SK-N-SH treated with all-trans-retinoic acid at 6 μM for 48 hours (cell line): ENCODE measurements at regions not wholly inside any gene's neighbourhood (a gene's known extent, or its start where the extent isn't known, plus 50 kb on each side); places are given as distances from the start of the nearest gene placed in this dataset.

Source experiments
- ATAC-seq: fragments of 200-7000 bp; cut with Tn5 transposase; 3 replicates; pipeline ENCODE4 v1.9.1; 2020; ENCODE audit warnings: mild to moderate bottlenecking, moderate library complexity
- ARNTL ChIP-seq: fragments of 450-650 bp; formaldehyde crosslinking; IDR thresholded peaks from 2 replicates; pipeline ENCODE4 v1.5.0; 2020; ENCODE audit warnings: low read depth, mild to moderate bottlenecking, moderate library complexity, borderline replicate concordance
- BACH2 ChIP-seq: fragments of 250-450 bp; sonication (Bioruptor Pico); IDR thresholded peaks from 2 replicates; pipeline ENCODE4 v1.9.0; 2021; ENCODE audit warnings: mild to moderate bottlenecking, borderline replicate concordance
- CSDC2 ChIP-seq: fragments of 250-450 bp; sonication (Bioruptor Pico); IDR thresholded peaks from 2 replicates; pipeline ENCODE4 v1.5.0; 2020; ENCODE audit warnings: mild to moderate bottlenecking, moderate library complexity
- ESRRG ChIP-seq: fragments of 250-450 bp; sonication (Bioruptor Pico); IDR thresholded peaks from 2 replicates; pipeline ENCODE4 v1.6.1; 2021; ENCODE audit warnings: mild to moderate bottlenecking
- OSR1 ChIP-seq: fragments of 250-450 bp; sonication (Bioruptor Pico); IDR thresholded peaks from 2 replicates; pipeline ENCODE4 v1.8.0; 2022; ENCODE audit warnings: moderate library complexity, mild to moderate bottlenecking, inconsistent platforms
- PPARA ChIP-seq: fragments of 250-450 bp; sonication (Bioruptor Pico); IDR thresholded peaks from 2 replicates; pipeline ENCODE4 v1.5.0; 2020; ENCODE audit warnings: mild to moderate bottlenecking, borderline replicate concordance
- RARB ChIP-seq: fragments of 250-450 bp; sonication (Bioruptor Pico); IDR thresholded peaks from 2 replicates; pipeline ENCODE4 v1.8.0; 2021; ENCODE audit warnings: mild to moderate bottlenecking, moderate library complexity
- SNAI2 ChIP-seq: fragments of 250-450 bp; sonication (Bioruptor Pico); IDR thresholded peaks from 2 replicates; pipeline ENCODE4 v1.5.0; 2020; ENCODE audit warnings: mild to moderate bottlenecking, moderate library complexity
- TCF4 ChIP-seq: fragments of 250-450 bp; sonication (Bioruptor Pico); IDR thresholded peaks from 2 replicates; pipeline ENCODE4 v1.8.0; 2021; ENCODE audit warnings: mild to moderate bottlenecking, moderate library complexity, borderline replicate concordance
- TOX ChIP-seq: fragments of 250-450 bp; sonication (Bioruptor Pico); IDR thresholded peaks from 2 replicates; pipeline ENCODE4 v1.8.0; 2021; ENCODE audit warnings: mild to moderate bottlenecking, moderate library complexity, borderline replicate concordance
- ZC3H10 ChIP-seq: fragments of 250-450 bp; sonication (Bioruptor Pico); IDR thresholded peaks from 2 replicates; pipeline ENCODE4 v1.5.1; 2021; ENCODE audit warnings: mild to moderate bottlenecking, moderate library complexity
- ZFP3 ChIP-seq: fragments of 250-450 bp; sonication (Bioruptor Pico); IDR thresholded peaks from 2 replicates; pipeline ENCODE4 v1.5.0; 2020; ENCODE audit warnings: mild to moderate bottlenecking, moderate library complexity
- ZFP30 ChIP-seq: fragments of 450-650 bp; formaldehyde crosslinking; IDR thresholded peaks from 2 replicates; pipeline ENCODE4 v1.5.0; 2022; ENCODE audit warnings: mild to moderate bottlenecking, moderate library complexity
- ZNF565 ChIP-seq: fragments of 450-650 bp; formaldehyde crosslinking; conservative IDR thresholded peaks from 2 replicates; pipeline ENCODE4 v1.5.0; 2020; ENCODE audit warnings: low read depth, mild to moderate bottlenecking, moderate library complexity
- ZNF70 ChIP-seq: fragments of 450-650 bp; formaldehyde crosslinking; IDR thresholded peaks from 2 replicates; pipeline ENCODE4 v1.5.0; 2020; ENCODE audit warnings: mild to moderate bottlenecking, moderate library complexity
- ZNF8 ChIP-seq: fragments of 450-650 bp; formaldehyde crosslinking; IDR thresholded peaks from 2 replicates; pipeline ENCODE4 v1.5.0; 2020; ENCODE audit warnings: mild to moderate bottlenecking, moderate library complexity
- TF ChIP-seq, protein P1 (sequence below): fragments of 250-450 bp; sonication (Bioruptor Pico); IDR thresholded peaks from 2 replicates; pipeline ENCODE4 v1.8.0; 2021; ENCODE audit warnings: low read depth, mild to moderate bottlenecking, moderate library complexity, borderline replicate concordance
- TF ChIP-seq, protein P2 (sequence below): fragments of 250-450 bp; sonication (Bioruptor Pico); IDR thresholded peaks from 2 replicates; pipeline ENCODE4 v1.5.1; 2021; ENCODE audit warnings: mild to moderate bottlenecking, moderate library complexity
- TF ChIP-seq, protein P3 (sequence below): fragments of 250-450 bp; sonication (Bioruptor Pico); IDR thresholded peaks from 2 replicates; pipeline ENCODE4 v1.5.0; 2020; ENCODE audit warnings: mild to moderate bottlenecking, moderate library complexity
- TF ChIP-seq, protein P4 (sequence below): fragments of 250-450 bp; sonication (Bioruptor Pico); IDR thresholded peaks from 2 replicates; pipeline ENCODE4 v1.8.0; 2020; ENCODE audit warnings: mild to moderate bottlenecking, moderate library complexity, borderline replicate concordance
- TF ChIP-seq, protein P5 (sequence below): fragments of 250-450 bp; sonication (Bioruptor Pico); IDR thresholded peaks from 2 replicates; pipeline ENCODE4 v1.5.1; 2020; ENCODE audit warnings: low read depth, mild to moderate bottlenecking, moderate library complexity

DNA sequence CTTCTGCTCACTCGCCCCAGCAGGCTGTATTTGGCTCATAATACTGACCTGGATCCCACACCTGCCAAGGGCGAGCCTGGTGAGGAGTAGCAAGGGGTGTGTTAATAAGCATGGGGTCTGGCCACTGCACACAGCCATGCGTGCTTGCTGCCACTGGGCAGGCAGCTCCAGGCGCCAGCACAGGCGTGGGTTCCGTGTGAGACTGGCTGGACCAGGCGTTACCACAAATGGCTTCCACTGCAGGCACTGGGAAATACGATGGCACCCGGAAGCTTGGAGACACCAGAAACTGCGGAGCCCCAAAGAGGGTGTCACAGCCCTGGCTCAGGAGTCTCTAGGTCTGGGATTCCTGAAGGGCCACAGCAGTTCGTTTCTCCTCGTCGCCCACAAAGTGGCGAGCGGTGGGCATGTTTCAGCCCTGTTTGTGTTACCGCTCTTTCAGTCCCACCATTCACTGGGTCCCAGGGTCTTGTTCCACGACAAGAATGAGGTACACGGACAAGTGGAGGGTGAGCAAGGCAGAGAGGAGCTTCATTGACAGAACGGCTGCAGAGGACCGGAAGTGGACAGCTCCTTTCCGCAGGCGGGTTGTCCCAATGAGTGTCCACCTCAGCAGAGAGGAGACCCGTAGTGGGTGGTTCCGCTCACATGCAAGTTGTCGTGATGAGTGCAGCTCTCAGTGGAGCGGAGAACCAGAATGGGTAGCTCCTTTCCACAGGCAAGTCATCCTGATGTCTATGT is 428.9 kb downstream of the EPHA5 start:
- TF ChIP-seq, protein P1, sequence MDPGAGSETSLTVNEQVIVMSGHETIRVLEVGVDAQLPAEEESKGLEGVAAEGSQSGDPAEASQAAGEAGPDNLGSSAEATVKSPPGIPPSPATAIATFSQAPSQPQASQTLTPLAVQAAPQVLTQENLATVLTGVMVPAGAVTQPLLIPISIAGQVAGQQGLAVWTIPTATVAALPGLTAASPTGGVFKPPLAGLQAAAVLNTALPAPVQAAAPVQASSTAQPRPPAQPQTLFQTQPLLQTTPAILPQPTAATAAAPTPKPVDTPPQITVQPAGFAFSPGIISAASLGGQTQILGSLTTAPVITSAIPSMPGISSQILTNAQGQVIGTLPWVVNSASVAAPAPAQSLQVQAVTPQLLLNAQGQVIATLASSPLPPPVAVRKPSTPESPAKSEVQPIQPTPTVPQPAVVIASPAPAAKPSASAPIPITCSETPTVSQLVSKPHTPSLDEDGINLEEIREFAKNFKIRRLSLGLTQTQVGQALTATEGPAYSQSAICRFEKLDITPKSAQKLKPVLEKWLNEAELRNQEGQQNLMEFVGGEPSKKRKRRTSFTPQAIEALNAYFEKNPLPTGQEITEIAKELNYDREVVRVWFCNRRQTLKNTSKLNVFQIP, result no peak
- TF ChIP-seq PPARA (CRISPR knock-in tag) (no peak), ZFP3 (no peak), OSR1 (CRISPR knock-in tag) (no peak), ZFP30 (CRISPR knock-in tag) (no peak), ARNTL (CRISPR knock-in tag) (no peak), TOX (CRISPR knock-in tag) (no peak), SNAI2 (CRISPR knock-in tag) (no peak), BACH2 (no peak), RARB (CRISPR knock-in tag) (no peak), ZNF70 (CRISPR knock-in tag) (no peak), ZC3H10 (CRISPR knock-in tag) (no peak), CSDC2 (CRISPR knock-in tag) (no peak), ZNF8 (CRISPR knock-in tag) (no peak)
- TF ChIP-seq, protein P2, sequence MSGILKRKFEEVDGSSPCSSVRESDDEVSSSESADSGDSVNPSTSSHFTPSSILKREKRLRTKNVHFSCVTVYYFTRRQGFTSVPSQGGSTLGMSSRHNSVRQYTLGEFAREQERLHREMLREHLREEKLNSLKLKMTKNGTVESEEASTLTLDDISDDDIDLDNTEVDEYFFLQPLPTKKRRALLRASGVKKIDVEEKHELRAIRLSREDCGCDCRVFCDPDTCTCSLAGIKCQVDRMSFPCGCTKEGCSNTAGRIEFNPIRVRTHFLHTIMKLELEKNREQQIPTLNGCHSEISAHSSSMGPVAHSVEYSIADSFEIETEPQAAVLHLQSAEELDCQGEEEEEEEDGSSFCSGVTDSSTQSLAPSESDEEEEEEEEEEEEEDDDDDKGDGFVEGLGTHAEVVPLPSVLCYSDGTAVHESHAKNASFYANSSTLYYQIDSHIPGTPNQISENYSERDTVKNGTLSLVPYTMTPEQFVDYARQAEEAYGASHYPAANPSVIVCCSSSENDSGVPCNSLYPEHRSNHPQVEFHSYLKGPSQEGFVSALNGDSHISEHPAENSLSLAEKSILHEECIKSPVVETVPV (CRISPR knock-in tag), result no peak
- TF ChIP-seq, protein P3, sequence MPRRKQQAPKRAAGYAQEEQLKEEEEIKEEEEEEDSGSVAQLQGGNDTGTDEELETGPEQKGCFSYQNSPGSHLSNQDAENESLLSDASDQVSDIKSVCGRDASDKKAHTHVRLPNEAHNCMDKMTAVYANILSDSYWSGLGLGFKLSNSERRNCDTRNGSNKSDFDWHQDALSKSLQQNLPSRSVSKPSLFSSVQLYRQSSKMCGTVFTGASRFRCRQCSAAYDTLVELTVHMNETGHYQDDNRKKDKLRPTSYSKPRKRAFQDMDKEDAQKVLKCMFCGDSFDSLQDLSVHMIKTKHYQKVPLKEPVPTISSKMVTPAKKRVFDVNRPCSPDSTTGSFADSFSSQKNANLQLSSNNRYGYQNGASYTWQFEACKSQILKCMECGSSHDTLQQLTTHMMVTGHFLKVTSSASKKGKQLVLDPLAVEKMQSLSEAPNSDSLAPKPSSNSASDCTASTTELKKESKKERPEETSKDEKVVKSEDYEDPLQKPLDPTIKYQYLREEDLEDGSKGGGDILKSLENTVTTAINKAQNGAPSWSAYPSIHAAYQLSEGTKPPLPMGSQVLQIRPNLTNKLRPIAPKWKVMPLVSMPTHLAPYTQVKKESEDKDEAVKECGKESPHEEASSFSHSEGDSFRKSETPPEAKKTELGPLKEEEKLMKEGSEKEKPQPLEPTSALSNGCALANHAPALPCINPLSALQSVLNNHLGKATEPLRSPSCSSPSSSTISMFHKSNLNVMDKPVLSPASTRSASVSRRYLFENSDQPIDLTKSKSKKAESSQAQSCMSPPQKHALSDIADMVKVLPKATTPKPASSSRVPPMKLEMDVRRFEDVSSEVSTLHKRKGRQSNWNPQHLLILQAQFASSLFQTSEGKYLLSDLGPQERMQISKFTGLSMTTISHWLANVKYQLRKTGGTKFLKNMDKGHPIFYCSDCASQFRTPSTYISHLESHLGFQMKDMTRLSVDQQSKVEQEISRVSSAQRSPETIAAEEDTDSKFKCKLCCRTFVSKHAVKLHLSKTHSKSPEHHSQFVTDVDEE (CRISPR knock-in tag), result no peak
- TF ChIP-seq, protein P4, sequence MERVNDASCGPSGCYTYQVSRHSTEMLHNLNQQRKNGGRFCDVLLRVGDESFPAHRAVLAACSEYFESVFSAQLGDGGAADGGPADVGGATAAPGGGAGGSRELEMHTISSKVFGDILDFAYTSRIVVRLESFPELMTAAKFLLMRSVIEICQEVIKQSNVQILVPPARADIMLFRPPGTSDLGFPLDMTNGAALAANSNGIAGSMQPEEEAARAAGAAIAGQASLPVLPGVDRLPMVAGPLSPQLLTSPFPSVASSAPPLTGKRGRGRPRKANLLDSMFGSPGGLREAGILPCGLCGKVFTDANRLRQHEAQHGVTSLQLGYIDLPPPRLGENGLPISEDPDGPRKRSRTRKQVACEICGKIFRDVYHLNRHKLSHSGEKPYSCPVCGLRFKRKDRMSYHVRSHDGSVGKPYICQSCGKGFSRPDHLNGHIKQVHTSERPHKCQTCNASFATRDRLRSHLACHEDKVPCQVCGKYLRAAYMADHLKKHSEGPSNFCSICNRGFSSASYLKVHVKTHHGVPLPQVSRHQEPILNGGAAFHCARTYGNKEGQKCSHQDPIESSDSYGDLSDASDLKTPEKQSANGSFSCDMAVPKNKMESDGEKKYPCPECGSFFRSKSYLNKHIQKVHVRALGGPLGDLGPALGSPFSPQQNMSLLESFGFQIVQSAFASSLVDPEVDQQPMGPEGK (CRISPR knock-in tag), result no peak
- ATAC-seq, result no peak

DNA sequence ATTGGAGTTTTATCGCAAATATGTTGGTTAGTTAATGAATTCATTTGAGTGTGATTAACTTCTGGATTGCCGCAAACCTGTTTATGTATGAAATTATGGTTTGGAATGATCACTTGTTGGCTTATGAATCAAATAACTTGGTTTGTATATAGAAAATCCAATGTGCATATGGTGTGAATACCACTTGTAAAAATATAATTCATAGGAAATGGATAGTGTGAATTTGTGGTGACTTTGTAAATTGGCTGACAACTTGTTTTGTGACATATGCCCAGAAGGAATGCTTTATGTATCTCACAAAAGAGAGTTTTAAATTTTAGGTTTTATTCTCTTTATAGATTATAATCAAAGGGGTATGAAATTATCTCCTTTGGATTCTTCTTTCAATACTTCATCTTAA is 436.2 kb downstream of the EPHA5 start:
- ATAC-seq, result no peak
- TF ChIP-seq, protein P5, sequence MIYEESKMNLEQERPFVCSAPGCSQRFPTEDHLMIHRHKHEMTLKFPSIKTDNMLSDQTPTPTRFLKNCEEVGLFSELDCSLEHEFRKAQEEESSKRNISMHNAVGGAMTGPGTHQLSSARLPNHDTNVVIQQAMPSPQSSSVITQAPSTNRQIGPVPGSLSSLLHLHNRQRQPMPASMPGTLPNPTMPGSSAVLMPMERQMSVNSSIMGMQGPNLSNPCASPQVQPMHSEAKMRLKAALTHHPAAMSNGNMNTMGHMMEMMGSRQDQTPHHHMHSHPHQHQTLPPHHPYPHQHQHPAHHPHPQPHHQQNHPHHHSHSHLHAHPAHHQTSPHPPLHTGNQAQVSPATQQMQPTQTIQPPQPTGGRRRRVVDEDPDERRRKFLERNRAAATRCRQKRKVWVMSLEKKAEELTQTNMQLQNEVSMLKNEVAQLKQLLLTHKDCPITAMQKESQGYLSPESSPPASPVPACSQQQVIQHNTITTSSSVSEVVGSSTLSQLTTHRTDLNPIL (CRISPR knock-in tag), result no peak
- TF ChIP-seq SNAI2 (CRISPR knock-in tag) (no peak), ESRRG (no peak), CSDC2 (CRISPR knock-in tag) (no peak), ZNF565 (CRISPR knock-in tag) (no peak), ZC3H10 (CRISPR knock-in tag) (no peak), OSR1 (CRISPR knock-in tag) (no peak), ZNF8 (CRISPR knock-in tag) (no peak), ZFP3 (no peak), ZNF70 (CRISPR knock-in tag) (no peak), ARNTL (CRISPR knock-in tag) (no peak), PPARA (CRISPR knock-in tag) (no peak), TOX (CRISPR knock-in tag) (no peak), ZFP30 (CRISPR knock-in tag) (no peak), TCF4 (CRISPR knock-in tag) (no peak)
- TF ChIP-seq, protein P2 (CRISPR knock-in tag), result no peak
- TF ChIP-seq, protein P3 (CRISPR knock-in tag), result no peak
- TF ChIP-seq, protein P1, result no peak
